IgD-negative memory B cell (primary cell): ENCODE measurements at regions not wholly inside any gene's neighbourhood (a gene's known extent, or its start where the extent isn't known, plus 50 kb on each side); places are given as distances from the start of the nearest gene placed in this dataset.

Experiments
- H3K27ac Mint-ChIP-seq, 3 donors: one replicate each; pipeline ENCODE4 v1.8.0; 2020 to 2022; ENCODE audit warnings: mild to moderate bottlenecking in 3 of 3, mixed read lengths in 3 of 3, moderate library complexity in 1 of 3
- H3K27me3 Mint-ChIP-seq: one replicate; pipeline ENCODE4 v1.8.0; 2021; ENCODE audit warnings: mixed read lengths
- H3K36me3 Mint-ChIP-seq: one replicate; pipeline ENCODE4 v1.8.0; 2020; ENCODE audit warnings: mild to moderate bottlenecking, mixed read lengths
- H3K4me1 Mint-ChIP-seq, 3 donors: one replicate each; pipeline ENCODE4 v1.8.0; 2020 to 2022; ENCODE audit warnings: mixed read lengths in 3 of 3, mild to moderate bottlenecking in 1 of 3
- H3K4me3 Mint-ChIP-seq, 4 donors: one replicate each; pipeline ENCODE4 v1.8.0; 2020 to 2022; ENCODE audit warnings: mild to moderate bottlenecking in 4 of 4, mixed read lengths in 4 of 4, moderate library complexity in 3 of 4
- H3K9me3 Mint-ChIP-seq, 3 donors: one replicate each; pipeline ENCODE4 v1.8.0; 2020 to 2021; ENCODE audit warnings: mixed read lengths in 3 of 3, mild to moderate bottlenecking in 1 of 3

DNA sequence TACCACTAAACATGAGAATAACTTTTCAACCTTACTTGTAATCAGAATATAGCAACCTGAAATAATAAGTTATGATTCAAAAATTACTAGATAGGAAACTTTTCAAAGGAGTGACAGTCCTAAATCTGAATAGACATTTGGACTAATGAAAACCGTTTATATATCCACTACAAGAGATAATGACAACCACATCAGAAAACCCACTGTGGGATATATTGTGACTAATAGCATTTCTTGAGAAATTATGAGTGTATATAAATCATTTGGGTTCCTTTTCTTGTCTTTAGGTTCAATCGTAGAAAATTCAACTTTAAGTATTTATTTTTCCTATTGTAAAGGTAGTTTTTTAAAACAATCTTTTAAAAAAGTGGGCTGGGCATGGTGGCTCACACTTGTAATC is 170.2 kb upstream of the PRSS58 start:
- peaks cover 2% of the 10 kb centered on the region for H3K36me3 Mint-ChIP-seq
- H3K4me1 Mint-ChIP-seq, result no peaks in the 10 kb centered on the region
- H3K4me3 Mint-ChIP-seq, result no peak overlapping the region
- H3K27me3 Mint-ChIP-seq, result peaks cover 7% of the 10 kb centered on the region
- H3K27ac Mint-ChIP-seq, result no peak overlapping the region
- H3K9me3 Mint-ChIP-seq, result no peaks in the 10 kb centered on the region

- H3K27ac Mint-ChIP-seq, result no peak overlapping the region
- peaks cover 0 to 1% (median 0%) of the 10 kb centered on the region in 3 donors for H3K4me1 Mint-ChIP-seq
- no peak overlapping the region for H3K4me3 Mint-ChIP-seq
- no peaks in the 10 kb centered on the region for H3K9me3 Mint-ChIP-seq
- no peaks in the 10 kb centered on the region for H3K36me3 Mint-ChIP-seq
- H3K27me3 Mint-ChIP-seq, result peaks cover 7% of the 10 kb centered on the region
These were observed 167.4 kb upstream of the PRSS58 start for GRCh38 chr7:142425281-142425680.

DNA sequence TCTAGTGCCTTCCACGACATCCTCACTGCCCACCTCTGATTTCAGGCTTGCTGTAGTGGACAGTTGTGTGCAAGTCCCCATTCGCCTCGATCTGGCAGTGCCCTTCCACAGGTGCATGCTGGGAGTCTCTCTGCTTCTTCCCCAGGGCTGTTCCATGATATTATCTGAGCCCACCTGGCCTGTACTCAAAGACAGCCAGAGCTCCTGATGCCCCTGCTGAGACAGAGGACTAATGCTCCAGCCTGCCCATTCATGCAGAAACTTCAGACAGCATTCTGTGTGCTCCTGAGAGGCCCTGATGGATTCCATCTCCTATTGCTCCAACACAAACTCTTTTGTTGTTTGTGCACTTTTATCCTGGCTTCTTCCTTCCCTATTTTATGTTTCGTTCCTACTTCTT is 164.8 kb upstream of the PRSS58 start:
- Mint-ChIP-seq H3K4me1 (peaks cover 0 to 1% (median 0%) of the 10 kb centered on the region in 3 donors), H3K27me3 (peaks cover 7% of the 10 kb centered on the region), H3K27ac (no peak overlapping the region), H3K4me3 (no peak overlapping the region), H3K9me3 (no peaks in the 10 kb centered on the region), H3K36me3 (no peaks in the 10 kb centered on the region)

GRCh38 chr7:142420554-142421362 is 162.9 kb upstream of the PRSS58 start:
- Mint-ChIP-seq H3K36me3 (no peaks in the 10 kb centered on the region), H3K27me3 (peaks cover 4% of the 10 kb centered on the region), H3K4me1 (peaks cover 0 to 1% (median 0%) of the 10 kb centered on the region in 3 donors), H3K9me3 (no peaks in the 10 kb centered on the region), H3K27ac (no peak overlapping the region), H3K4me3 (no peak overlapping the region)

GRCh38 chr7:142418326-142418725 is 160.5 kb upstream of the PRSS58 start:
- H3K9me3 Mint-ChIP-seq, result no peaks in the 10 kb centered on the region
- H3K27ac Mint-ChIP-seq, result no peak overlapping the region
- H3K4me3 Mint-ChIP-seq, result no peak overlapping the region
- no peaks in the 10 kb centered on the region for H3K36me3 Mint-ChIP-seq
- H3K4me1 Mint-ChIP-seq, result peaks cover 0 to 1% (median 0%) of the 10 kb centered on the region in 3 donors
- peaks cover 4% of the 10 kb centered on the region for H3K27me3 Mint-ChIP-seq

DNA sequence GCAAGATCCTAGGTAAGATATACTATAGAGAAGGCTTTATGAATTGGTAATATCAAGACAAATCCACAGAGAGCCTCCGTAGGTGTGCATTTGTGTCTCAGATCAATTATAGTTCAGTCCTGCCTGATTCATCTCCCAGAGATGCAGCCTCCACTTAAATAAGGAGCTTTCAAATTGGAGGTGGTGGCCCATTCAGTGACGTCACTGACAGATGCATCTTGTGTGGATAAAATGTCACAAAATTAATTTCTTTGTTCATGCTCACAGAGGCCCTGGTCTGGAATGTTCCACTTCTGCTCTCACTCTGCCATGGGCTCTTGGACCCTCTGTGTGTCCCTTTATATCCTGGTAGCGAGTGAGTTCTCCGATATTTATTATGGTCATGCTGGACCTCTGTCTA is 157.1 kb upstream of the PRSS58 start:
- H3K27ac Mint-ChIP-seq, result no peak overlapping the region
- no peak overlapping the region for H3K4me3 Mint-ChIP-seq
- H3K36me3 Mint-ChIP-seq, result no peaks in the 10 kb centered on the region
- no peaks in the 10 kb centered on the region for H3K4me1 Mint-ChIP-seq
- peaks cover 0 to 7% (median 0%) of the 10 kb centered on the region in 3 donors for H3K9me3 Mint-ChIP-seq
- peaks cover 5% of the 10 kb centered on the region for H3K27me3 Mint-ChIP-seq

- H3K9me3 Mint-ChIP-seq, result peaks cover 0 to 7% (median 0%) of the 10 kb centered on the region in 3 donors
- H3K4me3 Mint-ChIP-seq, result no peak overlapping the region
- H3K27ac Mint-ChIP-seq, result no peak overlapping the region
- H3K4me1 Mint-ChIP-seq, result no peaks in the 10 kb centered on the region
- H3K36me3 Mint-ChIP-seq, result no peaks in the 10 kb centered on the region
- peaks cover 5% of the 10 kb centered on the region for H3K27me3 Mint-ChIP-seq
These were observed 156.3 kb upstream of the PRSS58 start for GRCh38 chr7:142414135-142414534.

DNA sequence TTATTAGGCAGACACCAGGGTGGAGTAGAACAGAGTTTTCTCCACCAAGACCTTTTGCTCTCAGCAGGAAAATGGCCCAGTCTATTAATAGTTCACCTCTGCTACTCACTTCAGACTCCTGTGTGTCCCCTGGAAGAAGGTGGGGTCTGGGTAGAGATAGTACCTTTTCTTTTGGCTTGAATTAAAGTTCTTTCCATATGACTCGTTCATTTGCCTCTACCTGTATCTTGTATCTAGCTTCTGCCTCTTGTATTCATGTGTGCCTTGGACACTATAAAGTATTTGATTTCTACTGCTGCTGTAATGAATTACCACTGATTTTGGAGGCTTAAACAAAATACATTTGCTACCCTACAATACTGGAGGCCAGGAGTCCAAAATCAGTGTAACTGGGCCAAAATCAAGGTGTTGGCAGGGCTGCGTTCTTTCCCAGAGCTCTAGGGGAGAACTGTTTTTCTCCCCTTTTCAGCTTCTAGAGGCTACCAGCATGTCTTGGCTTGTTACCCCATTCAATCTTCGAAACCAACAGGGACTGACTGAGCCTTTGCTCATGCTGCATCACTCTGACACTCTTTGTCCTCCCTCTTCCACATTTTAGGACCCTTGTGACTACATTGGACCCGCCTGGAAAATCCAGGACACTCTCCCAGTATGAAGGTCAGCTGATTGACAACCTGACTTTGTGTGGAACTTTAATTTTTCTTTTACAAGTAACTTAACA is 155.6 kb upstream of the PRSS58 start:
- Mint-ChIP-seq H3K4me3 (no peak overlapping the region), H3K27me3 (peaks cover 5% of the 10 kb centered on the region), H3K4me1 (no peaks in the 10 kb centered on the region), H3K36me3 (no peaks in the 10 kb centered on the region), H3K27ac (no peak overlapping the region), H3K9me3 (peaks cover 0 to 7% (median 0%) of the 10 kb centered on the region in 3 donors)

- Mint-ChIP-seq H3K36me3 (no peaks in the 10 kb centered on the region), H3K9me3 (peaks cover 0 to 7% (median 0%) of the 10 kb centered on the region in 3 donors), H3K27me3 (peaks cover 5% of the 10 kb centered on the region), H3K27ac (no peak overlapping the region), H3K4me1 (no peaks in the 10 kb centered on the region), H3K4me3 (no peak overlapping the region)
These were observed 154.8 kb upstream of the PRSS58 start for GRCh38 chr7:142412551-142413193.

DNA sequence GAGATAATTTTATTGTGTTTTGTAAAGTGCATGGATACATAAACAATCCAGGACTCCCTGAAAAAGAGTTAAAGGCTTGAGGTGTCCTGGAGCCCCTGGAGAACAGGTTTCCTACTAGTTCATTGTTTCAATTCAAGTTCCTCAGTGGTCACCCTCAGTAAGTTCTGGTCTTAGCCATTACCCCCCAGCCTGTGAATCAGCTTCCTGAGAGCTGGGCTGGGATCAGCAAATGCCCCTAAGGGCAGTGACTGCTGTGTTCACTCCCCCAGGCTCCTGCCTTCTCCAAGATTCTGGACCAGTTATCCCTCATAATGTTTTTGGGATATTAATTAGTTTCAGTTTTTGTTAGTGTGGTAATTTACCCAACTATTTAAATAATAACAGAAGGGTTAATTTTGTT is 151.6 kb upstream of the PRSS58 start:
- Mint-ChIP-seq H3K9me3 (peaks cover 0 to 7% (median 0%) of the 10 kb centered on the region in 3 donors), H3K27ac (no peak overlapping the region), H3K4me1 (no peaks in the 10 kb centered on the region), H3K4me3 (no peak overlapping the region), H3K27me3 (peaks cover 8% of the 10 kb centered on the region), H3K36me3 (no peaks in the 10 kb centered on the region)

DNA sequence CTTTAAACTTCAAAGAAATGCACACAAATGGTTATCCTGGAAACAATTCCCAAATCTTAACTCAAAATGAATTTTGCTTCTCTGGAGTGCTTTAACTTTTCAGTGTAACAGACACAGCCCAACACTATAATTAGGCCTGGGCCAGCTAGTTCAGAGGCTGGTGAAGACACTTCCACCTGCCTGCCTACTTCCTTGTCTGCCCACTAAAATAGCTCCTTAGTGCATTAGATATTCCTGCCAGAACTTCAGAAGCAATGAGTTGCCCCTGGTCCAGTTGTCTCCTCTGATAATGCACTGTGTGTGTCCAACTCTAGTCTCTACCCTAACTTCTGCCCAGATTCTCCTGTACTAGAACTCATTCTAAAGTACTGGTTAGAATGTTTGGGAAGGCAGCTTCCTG is 150.9 kb upstream of the PRSS58 start:
- Mint-ChIP-seq H3K4me3 (no peak overlapping the region), H3K4me1 (no peaks in the 10 kb centered on the region), H3K36me3 (no peaks in the 10 kb centered on the region), H3K27ac (no peak overlapping the region), H3K27me3 (peaks cover 8% of the 10 kb centered on the region), H3K9me3 (peaks cover 0 to 7% (median 0%) of the 10 kb centered on the region in 3 donors)

DNA sequence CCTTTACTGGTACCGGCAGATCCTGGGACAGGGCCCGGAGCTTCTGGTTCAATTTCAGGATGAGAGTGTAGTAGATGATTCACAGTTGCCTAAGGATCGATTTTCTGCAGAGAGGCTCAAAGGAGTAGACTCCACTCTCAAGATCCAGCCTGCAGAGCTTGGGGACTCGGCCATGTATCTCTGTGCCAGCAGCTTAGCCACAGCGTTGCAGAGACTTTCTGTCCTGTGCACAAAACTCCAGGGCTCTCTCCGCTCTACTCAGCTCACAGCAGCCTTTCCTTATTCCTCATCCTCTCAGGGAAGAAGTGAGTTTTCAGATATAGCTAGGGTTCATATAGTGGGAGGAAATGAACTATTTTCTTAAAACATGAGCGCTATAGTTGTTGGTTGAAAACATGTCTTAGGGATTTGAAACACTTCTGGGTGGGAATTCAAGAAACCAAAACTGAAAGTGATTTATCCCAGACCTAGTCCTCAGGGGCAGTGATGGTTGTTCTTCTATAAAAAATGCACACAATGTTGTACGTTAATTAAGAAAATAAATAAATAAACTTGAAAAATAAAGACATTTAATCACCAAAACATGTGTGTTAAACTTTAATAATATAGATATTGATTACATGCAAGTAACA is 150.2 kb upstream of the PRSS58 start:
- H3K27me3 Mint-ChIP-seq, result peaks cover 8% of the 10 kb centered on the region

GRCh38 chr7:142405122-142405765 is 147.4 kb upstream of the PRSS58 start:
- Mint-ChIP-seq H3K4me3 (no peak overlapping the region), H3K4me1 (no peaks in the 10 kb centered on the region), H3K9me3 (peaks cover 0 to 2% (median 0%) of the 10 kb centered on the region in 3 donors), H3K27ac (no peak overlapping the region), H3K27me3 (peaks cover 16% of the 10 kb centered on the region), H3K36me3 (no peaks in the 10 kb centered on the region)

More for the DNA sequence above, 150.2 kb upstream of the PRSS58 start:
- no peaks in the 10 kb centered on the region for H3K4me1 Mint-ChIP-seq
- H3K36me3 Mint-ChIP-seq, result no peaks in the 10 kb centered on the region
- peaks cover 0 to 7% (median 0%) of the 10 kb centered on the region in 3 donors for H3K9me3 Mint-ChIP-seq
- H3K4me3 Mint-ChIP-seq, result no peak overlapping the region
- H3K27ac Mint-ChIP-seq, result no peak overlapping the region

DNA sequence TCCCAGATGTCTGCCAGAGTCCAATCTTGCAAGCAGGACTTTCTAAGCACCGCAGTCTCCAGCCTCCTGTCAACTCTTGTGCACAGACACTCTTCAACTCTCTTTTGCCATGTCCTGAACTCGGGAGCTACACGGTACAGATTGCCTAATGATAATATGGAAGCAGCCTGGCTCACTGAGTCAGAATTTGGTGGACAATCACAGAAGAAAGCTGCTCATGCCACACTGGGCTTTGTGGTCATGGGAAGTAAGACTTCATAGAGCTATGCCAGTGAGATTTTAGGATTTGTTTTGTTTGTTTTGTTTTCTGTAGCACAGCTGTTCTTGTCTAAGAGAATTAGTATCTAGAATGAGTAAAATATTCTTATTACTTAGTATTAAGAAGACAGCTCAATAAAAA is 144.1 kb upstream of the PRSS58 start:
- H3K27ac Mint-ChIP-seq, result no peak overlapping the region
- H3K4me1 Mint-ChIP-seq, result no peaks in the 10 kb centered on the region
- H3K9me3 Mint-ChIP-seq, result peaks cover 0 to 2% (median 1%) of the 10 kb centered on the region in 3 donors
- peaks cover 16% of the 10 kb centered on the region for H3K27me3 Mint-ChIP-seq
- H3K36me3 Mint-ChIP-seq, result no peaks in the 10 kb centered on the region
- no peak overlapping the region for H3K4me3 Mint-ChIP-seq
